ENCODE measurements at regions not wholly inside any gene's neighbourhood (a gene's known extent, or its start where the extent isn't known, plus 50 kb on each side); places are given as distances from the start of the nearest gene placed in this dataset.

GRCh38 chr2:23322567-23323197, 62.3 kb upstream of the KLHL29 start:
- TF ChIP-seq, protein P1, sequence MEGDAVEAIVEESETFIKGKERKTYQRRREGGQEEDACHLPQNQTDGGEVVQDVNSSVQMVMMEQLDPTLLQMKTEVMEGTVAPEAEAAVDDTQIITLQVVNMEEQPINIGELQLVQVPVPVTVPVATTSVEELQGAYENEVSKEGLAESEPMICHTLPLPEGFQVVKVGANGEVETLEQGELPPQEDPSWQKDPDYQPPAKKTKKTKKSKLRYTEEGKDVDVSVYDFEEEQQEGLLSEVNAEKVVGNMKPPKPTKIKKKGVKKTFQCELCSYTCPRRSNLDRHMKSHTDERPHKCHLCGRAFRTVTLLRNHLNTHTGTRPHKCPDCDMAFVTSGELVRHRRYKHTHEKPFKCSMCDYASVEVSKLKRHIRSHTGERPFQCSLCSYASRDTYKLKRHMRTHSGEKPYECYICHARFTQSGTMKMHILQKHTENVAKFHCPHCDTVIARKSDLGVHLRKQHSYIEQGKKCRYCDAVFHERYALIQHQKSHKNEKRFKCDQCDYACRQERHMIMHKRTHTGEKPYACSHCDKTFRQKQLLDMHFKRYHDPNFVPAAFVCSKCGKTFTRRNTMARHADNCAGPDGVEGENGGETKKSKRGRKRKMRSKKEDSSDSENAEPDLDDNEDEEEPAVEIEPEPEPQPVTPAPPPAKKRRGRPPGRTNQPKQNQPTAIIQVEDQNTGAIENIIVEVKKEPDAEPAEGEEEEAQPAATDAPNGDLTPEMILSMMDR (conservative IDR thresholded peaks at IDR 0.05) = no peak
- Mint-ChIP-seq H3K27ac (no peak overlapping the region), H3K36me3 (no peaks in the 10 kb centered on the region), H3K9me3 (no peaks in the 10 kb centered on the region), H3K4me1 (ENCODE audit: unreplicated experiment) (peaks cover 5% of the 10 kb centered on the region), H3K27me3 (peaks cover 27% of the 10 kb centered on the region), H3K4me3 (no peak overlapping the region)
- no peak for DNase-seq (ENCODE audit: extremely low spot score, unreplicated experiment)

DNA sequence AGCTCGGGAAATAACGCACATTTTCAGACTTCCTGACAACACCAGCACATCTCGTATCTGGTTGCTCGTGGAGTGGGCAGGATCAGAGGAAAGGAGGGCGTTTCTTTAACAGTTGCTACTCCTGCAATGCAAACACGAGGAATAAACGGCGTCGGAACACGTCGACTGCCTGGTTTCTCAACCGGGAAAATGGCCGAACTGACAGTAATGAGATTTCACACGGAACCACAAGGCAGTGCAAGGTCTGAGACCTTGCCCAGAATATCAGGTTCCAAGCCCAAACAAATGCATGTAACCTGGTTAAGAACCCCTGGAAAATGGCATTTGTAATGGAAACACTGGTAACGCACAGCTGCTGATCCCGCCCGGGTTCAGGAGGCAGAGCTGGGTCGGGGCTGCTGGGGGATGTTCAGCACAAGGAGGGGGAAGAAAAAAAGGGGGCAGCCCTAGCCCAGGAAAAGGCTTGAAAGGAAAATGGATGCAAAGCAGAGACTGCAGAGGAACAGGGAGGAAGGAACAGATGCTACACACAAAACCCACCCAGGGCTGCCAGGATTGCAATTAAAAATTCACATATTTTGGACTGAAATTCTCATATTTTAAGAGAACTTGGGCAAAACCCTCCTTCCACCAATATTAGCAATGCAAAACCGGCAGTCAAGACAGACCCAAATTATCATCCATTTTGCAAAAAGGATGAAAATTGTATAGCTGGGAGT, 61.6 kb upstream of the KLHL29 start:
- no peaks in the 10 kb centered on the region for H3K36me3 Mint-ChIP-seq
- H3K4me3 Mint-ChIP-seq = no peak overlapping the region
- DNase-seq (ENCODE audit: extremely low spot score, unreplicated experiment) = no peak
- H3K4me1 Mint-ChIP-seq (ENCODE audit: unreplicated experiment) = peaks cover 5% of the 10 kb centered on the region
- no peaks in the 10 kb centered on the region for H3K9me3 Mint-ChIP-seq
- H3K27me3 Mint-ChIP-seq = peaks cover 31% of the 10 kb centered on the region
- H3K27ac Mint-ChIP-seq = no peak overlapping the region
- TF ChIP-seq, protein P1 (conservative IDR thresholded peaks at IDR 0.05) = no peak

GRCh38 chr2:23323917-23324680, 60.9 kb upstream of the KLHL29 start:
- H3K27ac Mint-ChIP-seq = no peak overlapping the region
- no peak for DNase-seq (ENCODE audit: extremely low spot score, unreplicated experiment)
- TF ChIP-seq, protein P1 (conservative IDR thresholded peaks at IDR 0.05) = no peak
- H3K9me3 Mint-ChIP-seq = no peaks in the 10 kb centered on the region
- H3K4me3 Mint-ChIP-seq = no peak overlapping the region
- peaks cover 5% of the 10 kb centered on the region for H3K4me1 Mint-ChIP-seq (ENCODE audit: unreplicated experiment)
- no peaks in the 10 kb centered on the region for H3K36me3 Mint-ChIP-seq
- H3K27me3 Mint-ChIP-seq = peaks cover 31% of the 10 kb centered on the region

- H3K4me3 Mint-ChIP-seq = no peak overlapping the region
- no peak for DNase-seq (ENCODE audit: extremely low spot score, unreplicated experiment)
- peaks cover 51% of the 10 kb centered on the region for H3K27me3 Mint-ChIP-seq
- peaks cover 5% of the 10 kb centered on the region for H3K4me1 Mint-ChIP-seq (ENCODE audit: unreplicated experiment)
- no peaks in the 10 kb centered on the region for H3K9me3 Mint-ChIP-seq
- TF ChIP-seq, protein P1 (conservative IDR thresholded peaks at IDR 0.05) = no peak
- H3K27ac Mint-ChIP-seq = no peak overlapping the region
- no peaks in the 10 kb centered on the region for H3K36me3 Mint-ChIP-seq
Measured at GRCh38 chr2:23326330-23326729, 58.6 kb upstream of the KLHL29 start.

GRCh38 chr2:23327416-23327815, 57.6 kb upstream of the KLHL29 start:
- Mint-ChIP-seq H3K4me1 (ENCODE audit: unreplicated experiment) (peaks cover 5% of the 10 kb centered on the region), H3K27me3 (peaks cover 50% of the 10 kb centered on the region), H3K27ac (no peak overlapping the region), H3K4me3 (no peak overlapping the region), H3K9me3 (no peaks in the 10 kb centered on the region), H3K36me3 (no peaks in the 10 kb centered on the region)
- TF ChIP-seq, protein P1 (conservative IDR thresholded peaks at IDR 0.05) = no peak
- DNase-seq (ENCODE audit: extremely low spot score, unreplicated experiment) = no peak
